ENCODE measurements at regions not wholly inside any gene's neighbourhood (a gene's known extent, or its start where the extent isn't known, plus 50 kb on each side); places are given as distances from the start of the nearest gene placed in this dataset.
A peak's percentile ranks its signal among the peaks of the same experiment; 100 is the strongest.
"Not testable (repeated sequence)": the region's sequence is repeated elsewhere in the genome, so short reads cannot be mapped to it uniquely, and the experiment has no call there.

GRCh38 chr1:234915924-234916675 is 212.5 kb downstream of the TOMM20 start:
- no peak for DNase-seq

- no peak for DNase-seq
Observed at GRCh38 chr1:234914606-234915290, 213.9 kb downstream of the TOMM20 start.

- no peak for DNase-seq
Observed at GRCh38 chr1:234913771-234914170, 214.9 kb downstream of the TOMM20 start.

GRCh38 chr1:234913278-234913649 is 215.4 kb downstream of the TOMM20 start:
- no peak for DNase-seq

- no peak for DNase-seq
Observed at GRCh38 chr1:234912548-234913277, 215.9 kb downstream of the TOMM20 start.

GRCh38 chr1:234911787-234912186 is 216.8 kb downstream of the TOMM20 start:
- no peak for DNase-seq

- not testable (repeated sequence) for DNase-seq
Observed at GRCh38 chr1:234911136-234911535, 217.5 kb downstream of the TOMM20 start.

GRCh38 chr1:234909851-234910250 is 218.8 kb downstream of the TOMM20 start:
- DNase-seq: no peak

- DNase-seq: no peak
Observed at GRCh38 chr1:234909307-234909810, 219.3 kb downstream of the TOMM20 start.

GRCh38 chr1:234908571-234908970 is 220.1 kb downstream of the TOMM20 start:
- no peak for DNase-seq

GRCh38 chr1:234907940-234908405 is 220.7 kb downstream of the TOMM20 start:
- no peak for DNase-seq

GRCh38 chr1:234907208-234907939 is 221.3 kb downstream of the TOMM20 start:
- no peak for DNase-seq

GRCh38 chr1:234906654-234907053 is 222.0 kb downstream of the TOMM20 start:
- DNase-seq: no peak

- no peak for DNase-seq
Observed at GRCh38 chr1:234902774-234903547, 225.7 kb downstream of the TOMM20 start.

GRCh38 chr1:234901491-234902049 is 227.1 kb downstream of the TOMM20 start:
- DNase-seq: no peak

GRCh38 chr1:234900595-234900994 is 228.0 kb downstream of the TOMM20 start:
- DNase-seq: no peak

GRCh38 chr1:234899730-234900072 is 228.9 kb downstream of the TOMM20 start:
- no peak for DNase-seq

GRCh38 chr1:234899041-234899729 is 229.5 kb downstream of the TOMM20 start:
- no peak for DNase-seq

GRCh38 chr1:234898455-234899033 is 230.1 kb downstream of the TOMM20 start:
- DNase-seq: no peak

GRCh38 chr1:234897754-234898454 is 230.7 kb downstream of the TOMM20 start:
- peak in 1 of 2 experiments; percentile 62 for DNase-seq
